ENCODE measurements at regions not wholly inside any gene's neighbourhood (a gene's known extent, or its start where the extent isn't known, plus 50 kb on each side); places are given as distances from the start of the nearest gene placed in this dataset.
A peak's percentile ranks its signal among the peaks of the same experiment; 100 is the strongest.

DNA sequence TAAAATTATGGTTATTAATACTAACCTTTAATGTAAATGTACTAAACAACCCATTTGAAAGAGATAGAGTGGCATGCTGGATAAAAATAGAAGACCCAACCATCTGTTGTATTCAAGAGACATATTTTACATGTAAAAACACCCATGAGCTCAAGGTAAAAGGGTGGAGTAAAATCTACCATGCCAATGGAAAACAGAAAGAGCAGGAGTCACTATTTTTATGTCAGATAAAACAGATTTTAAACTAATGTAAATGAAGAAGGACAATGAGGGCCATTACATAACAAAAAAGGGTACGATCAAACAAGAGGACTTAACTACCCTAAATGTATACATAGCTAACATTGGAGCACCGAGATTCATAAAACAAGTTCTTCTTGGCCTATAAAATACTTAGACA, 66.3 kb downstream of the ITM2A start:
- no peak for DNase-seq (ENCODE audit: low spot score)

DNA sequence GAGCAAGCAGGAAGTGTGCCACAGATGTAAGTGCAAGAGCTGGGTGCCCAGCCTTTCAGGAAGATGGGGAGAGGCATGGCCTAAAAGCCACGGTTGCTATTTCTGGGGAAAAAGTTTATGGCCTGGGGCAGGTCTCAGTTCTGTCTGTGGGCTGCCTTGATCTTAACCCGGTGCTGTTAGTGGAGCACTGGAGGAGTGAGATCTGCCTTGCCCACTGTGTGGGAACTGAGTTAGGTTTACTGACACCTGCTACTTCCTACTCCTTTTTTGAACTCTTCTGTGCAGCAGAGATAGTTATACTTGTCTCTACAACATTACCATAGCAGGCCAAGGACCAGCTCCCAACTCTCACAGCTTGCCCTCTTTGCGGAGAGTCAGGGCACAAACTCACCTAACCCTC, 76.5 kb downstream of the ITM2A start:
- DNase-seq (ENCODE audit: low spot score), result no peak

DNA sequence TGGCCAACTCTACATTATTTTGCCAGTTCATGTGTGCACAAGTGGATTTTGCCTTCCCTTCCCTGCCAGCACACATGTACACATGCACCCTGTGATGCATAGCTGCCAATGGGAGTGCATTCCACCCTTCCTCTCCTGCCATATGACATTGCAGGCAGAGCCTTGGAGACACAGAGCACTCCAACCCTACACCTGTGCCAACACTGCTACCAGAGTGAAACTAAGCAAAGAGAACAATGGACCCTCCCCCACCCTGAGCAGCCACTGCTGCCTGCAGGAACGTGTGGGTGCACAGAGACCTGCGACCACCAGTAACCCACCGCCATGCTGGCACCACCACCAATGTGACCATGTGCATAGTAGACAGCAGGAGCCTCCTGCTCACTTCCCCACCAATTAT, 78.4 kb downstream of the ITM2A start:
- DNase-seq (ENCODE audit: low spot score), result no peak

DNA sequence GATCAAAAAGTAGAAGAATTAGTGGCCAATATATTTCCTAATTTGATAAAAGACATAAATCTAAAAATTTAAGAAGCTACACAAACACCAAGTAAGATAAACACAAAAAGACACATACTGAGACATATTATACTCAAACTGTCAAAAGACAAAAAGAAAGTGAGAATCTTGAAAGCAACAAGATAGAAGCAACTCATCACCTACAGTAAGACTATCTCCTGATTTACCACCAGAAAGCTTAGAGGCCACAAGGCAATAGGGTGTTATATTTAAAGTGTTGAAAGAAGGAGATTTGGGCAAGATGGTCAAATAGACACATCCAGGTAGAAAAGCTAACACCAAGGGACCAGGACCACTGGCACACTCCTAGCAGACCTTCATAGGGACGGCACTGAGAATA, 79.4 kb downstream of the ITM2A start:
- DNase-seq (ENCODE audit: low spot score), result no peak

DNA sequence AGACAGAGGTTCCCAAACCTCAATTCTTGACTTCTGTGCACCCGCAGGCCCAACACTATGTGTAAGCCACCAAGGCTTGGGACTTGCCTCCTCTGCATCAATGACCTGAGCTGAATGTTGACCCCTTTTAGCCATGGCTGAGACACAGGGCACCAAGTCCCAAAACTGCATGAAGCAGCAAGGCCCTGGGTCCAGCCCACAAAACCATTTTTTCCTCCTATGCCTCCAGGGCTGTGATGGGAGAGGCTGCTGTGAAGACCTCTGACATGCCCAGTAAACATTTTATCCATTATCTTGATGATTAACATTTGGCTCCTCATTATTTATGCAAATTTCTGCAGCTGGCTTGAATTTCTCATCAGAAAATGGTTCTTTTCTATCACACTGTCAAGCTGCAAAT, 85.4 kb downstream of the ITM2A start:
- DNase-seq (ENCODE audit: low spot score), result no peak

DNA sequence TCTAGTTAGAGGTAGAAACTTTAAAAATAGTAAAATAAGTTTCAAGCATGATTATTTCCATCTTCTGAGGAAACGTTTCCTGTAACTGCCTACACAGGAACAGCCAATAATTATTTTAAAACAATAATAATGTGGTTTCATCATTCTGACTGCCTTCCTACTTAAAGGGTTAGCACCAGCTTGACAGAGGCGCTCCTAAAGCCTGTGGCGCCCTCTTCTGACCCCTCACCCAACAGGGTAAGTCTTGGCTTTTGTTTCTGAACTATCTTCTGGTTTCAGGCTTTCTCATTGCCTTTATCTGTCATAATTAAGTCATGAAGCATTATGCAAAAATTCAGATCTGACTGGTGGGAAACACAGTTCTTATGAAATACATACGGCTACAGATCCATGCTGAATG, 96.7 kb downstream of the ITM2A start:
- peak; percentile 34 for DNase-seq (ENCODE audit: low spot score)

DNA sequence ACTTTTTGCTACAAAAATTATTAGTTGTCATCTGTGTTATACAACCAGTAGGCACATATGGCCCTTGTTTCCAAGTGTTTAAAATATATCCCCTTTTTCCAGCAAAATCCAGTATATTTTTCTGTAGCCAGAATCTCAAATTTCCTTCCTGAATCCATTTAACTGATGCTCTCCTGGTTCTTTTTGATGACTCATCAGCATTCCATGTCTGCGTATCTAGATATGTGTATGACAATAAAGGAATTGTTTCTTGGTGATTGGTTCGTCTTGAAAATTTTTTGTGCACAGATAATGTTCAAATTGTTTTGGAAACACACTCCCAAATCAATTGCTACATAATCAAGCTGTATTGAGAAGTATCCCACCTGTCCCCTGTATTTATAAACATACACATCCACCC, 98.3 kb downstream of the ITM2A start:
- no peak for DNase-seq (ENCODE audit: low spot score)

DNA sequence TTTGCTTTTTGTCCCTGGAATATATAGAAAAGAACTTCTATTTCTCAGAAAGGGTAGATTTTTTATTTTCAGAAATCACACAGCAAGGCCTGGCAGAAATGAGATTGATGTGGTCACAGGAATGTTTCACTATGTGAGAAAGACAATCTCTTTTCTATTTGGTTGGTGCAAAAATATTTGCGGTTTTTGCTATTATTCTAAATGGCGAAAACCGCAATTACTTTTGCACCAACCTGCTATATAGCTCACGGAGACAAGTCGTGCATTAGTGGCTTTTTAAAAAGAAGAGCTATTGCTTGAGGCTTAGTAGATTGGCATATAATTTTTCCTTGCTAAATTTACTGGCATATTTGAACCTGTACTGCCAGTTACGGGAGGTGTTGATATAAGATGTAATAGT, 100.4 kb downstream of the ITM2A start:
- DNase-seq (ENCODE audit: low spot score), result no peak

DNA sequence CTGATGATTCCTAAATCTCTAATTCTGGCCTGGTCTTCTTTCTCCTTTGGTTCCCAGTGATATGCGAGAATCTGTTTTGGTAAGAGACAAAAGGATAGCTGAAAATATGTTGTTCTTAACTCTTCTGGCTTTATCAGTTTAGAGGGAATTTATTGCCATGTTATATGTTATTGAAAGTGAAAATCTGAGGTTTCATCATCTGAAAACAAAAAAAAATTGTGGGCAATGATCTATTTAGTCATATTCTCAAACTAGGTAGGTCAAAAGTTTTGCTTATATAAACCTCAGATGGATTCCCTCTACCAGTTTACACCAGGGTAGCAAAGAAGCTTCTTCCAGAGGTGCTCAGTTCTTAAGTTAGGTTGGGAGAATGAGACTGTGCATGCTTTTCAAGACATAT, 103.6 kb downstream of the ITM2A start:
- DNase-seq (ENCODE audit: low spot score), result no peak

DNA sequence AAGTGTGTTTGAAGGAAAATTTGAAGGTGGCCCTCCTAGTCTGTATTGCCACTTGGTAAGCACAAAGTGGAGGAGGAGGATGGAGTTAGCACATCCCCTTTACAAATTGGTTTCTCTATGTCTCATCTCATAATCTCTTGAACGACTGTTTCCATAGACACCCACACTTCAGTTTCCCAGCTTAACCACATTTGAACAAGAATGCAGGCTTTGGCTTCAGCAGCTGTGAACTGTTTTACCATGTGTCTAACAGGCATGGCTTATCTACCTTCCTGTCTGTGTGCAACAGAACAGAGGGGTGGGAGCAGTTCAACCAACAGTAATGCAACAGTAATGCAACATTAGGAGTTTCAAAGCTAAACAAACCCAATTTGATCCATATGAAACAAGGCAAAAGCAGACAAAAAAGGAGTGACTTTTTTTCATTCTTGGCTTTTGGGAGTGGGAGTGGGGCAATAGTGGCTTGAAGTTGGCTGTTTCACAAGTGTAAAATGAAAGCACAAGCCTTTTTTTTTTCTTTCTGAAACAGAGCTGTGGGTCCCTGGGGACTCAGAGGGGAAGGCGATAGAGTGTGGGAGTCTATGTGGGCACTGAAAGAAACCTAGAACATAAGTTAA, 108.0 kb downstream of the ITM2A start:
- DNase-seq (ENCODE audit: low spot score), result no peak

DNA sequence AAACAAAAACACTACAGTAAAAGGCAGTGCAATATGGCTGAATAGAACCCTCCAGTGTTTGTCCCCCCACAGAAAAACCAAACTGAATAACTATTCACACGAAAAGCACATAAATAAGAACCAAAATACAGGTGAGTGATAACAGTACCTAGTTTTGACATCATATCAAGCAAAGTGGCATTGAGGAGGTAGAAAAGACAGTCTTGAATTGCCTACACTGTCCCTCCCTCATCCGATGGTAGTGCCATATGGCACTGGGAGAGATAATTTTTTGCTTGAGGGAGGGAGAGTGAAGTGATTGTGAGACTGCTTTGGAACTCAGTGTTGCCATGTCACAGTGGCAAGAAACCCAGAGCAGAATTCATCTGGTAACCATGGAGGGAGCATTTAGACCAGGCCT, 99.2 kb downstream of the GPR174 start:
- no peak for DNase-seq (ENCODE audit: low spot score)

DNA sequence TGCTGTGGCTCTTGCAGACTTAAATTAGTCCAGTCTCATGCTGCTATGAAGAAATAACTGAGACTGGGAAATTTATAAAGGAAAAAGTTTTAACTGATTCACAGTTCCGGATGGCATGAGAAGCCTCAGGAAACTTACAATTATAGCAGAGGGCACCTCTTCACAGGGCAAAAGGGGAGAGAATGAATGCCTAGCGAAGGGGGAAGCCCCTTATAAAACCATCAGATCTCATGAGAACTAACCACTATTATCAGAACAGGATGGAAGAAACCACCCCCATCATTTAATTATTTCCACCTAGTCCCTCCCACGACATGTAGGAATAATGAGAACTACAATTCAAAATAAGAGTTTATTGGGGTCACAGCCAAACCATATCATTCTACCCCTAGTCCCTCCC, 91.4 kb downstream of the GPR174 start:
- DNase-seq (ENCODE audit: low spot score), result no peak

DNA sequence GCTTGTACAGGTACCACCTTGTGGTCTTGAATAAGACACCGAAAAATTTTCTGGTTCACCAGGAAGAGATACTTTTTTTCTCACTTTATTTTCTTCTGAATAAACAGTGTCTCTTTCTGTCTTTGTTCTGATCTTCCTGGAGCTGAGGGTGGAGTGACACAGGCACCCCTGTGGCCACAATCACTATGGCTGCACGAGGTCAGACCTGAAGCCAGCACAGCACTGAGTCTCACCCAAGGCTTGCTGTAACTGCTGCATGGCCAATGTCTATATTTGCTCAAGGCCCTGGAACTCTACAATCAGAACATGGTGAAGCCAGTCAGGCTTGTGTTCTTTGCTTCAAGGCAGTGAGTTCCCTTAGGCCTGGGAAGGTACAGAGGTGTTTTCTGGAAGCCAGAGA, 87.2 kb downstream of the GPR174 start:
- DNase-seq (ENCODE audit: low spot score), result no peak

Data from mucosa of gallbladder (tissue), 1 donor.